GM12872 (cell line): ENCODE measurements at regions not wholly inside any gene's neighbourhood (a gene's known extent, or its start where the extent isn't known, plus 50 kb on each side); places are given as distances from the start of the nearest gene placed in this dataset.

Experiments
- TF ChIP-seq, protein P1 (sequence below): IDR thresholded peaks from 3 replicates; pipeline ENCODE4 v1.5.1; 2011; ENCODE audit warnings: low read depth, mild to moderate bottlenecking, low read length, moderate library complexity; ENCODE audit not compliant: insufficient read depth

- TF ChIP-seq, protein P1, sequence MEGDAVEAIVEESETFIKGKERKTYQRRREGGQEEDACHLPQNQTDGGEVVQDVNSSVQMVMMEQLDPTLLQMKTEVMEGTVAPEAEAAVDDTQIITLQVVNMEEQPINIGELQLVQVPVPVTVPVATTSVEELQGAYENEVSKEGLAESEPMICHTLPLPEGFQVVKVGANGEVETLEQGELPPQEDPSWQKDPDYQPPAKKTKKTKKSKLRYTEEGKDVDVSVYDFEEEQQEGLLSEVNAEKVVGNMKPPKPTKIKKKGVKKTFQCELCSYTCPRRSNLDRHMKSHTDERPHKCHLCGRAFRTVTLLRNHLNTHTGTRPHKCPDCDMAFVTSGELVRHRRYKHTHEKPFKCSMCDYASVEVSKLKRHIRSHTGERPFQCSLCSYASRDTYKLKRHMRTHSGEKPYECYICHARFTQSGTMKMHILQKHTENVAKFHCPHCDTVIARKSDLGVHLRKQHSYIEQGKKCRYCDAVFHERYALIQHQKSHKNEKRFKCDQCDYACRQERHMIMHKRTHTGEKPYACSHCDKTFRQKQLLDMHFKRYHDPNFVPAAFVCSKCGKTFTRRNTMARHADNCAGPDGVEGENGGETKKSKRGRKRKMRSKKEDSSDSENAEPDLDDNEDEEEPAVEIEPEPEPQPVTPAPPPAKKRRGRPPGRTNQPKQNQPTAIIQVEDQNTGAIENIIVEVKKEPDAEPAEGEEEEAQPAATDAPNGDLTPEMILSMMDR = no peak
Observed at GRCh38 chr6:48200869-48201390, 89.9 kb upstream of the PTCHD4 start.

GRCh38 chr6:48199499-48199898 lies 88.5 kb upstream of the PTCHD4 start:
- TF ChIP-seq, protein P1 = no peak

DNA sequence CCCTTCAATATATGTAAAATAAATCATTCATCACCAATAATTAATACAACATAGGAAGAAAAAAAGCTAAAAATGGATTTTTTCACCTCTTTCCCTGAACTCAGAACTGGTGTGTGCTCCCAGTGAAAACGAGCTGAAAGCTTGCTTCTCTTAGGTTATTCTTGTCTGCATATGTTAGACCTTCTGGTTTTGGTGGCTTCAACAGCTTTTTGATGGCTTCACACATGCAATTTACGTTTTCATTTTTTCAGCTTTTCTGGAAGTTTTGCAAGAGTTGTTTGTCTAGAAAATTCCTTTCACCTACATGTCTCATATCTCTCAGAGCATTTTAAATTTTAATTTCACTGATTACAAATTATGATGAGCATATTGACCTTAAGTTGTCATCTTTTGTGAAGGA lies 86.9 kb upstream of the PTCHD4 start:
- TF ChIP-seq, protein P1 = no peak

GRCh38 chr6:48194596-48195295 lies 83.7 kb upstream of the PTCHD4 start:
- TF ChIP-seq, protein P1 = no peak

- TF ChIP-seq, protein P1 = no peak
Observed at GRCh38 chr6:48188158-48188557, 77.2 kb upstream of the PTCHD4 start.

DNA sequence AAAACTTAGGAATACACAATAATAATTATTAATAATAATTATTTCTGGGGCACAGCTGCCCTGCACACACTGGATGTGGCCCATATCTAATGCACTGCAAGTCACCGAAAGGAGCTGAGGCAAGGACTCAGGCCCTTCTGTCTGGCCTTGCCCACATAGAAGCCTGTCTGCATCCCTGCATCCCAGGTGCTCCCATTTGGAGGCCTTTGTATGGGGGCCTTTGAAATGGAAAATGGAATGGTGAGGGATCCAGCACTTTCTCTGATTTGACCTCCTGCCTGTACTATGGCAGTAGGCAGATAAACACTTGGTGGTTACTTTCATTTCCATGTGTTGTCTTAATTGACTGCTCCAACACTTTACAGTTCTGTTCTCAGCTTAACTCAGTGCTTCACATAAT lies 75.7 kb upstream of the PTCHD4 start:
- TF ChIP-seq, protein P1 = no peak

- TF ChIP-seq, protein P1 = no peak
Observed at GRCh38 chr6:48184648-48185047, 73.7 kb upstream of the PTCHD4 start.
